ENCODE measurements at regions not wholly inside any gene's neighbourhood (a gene's known extent, or its start where the extent isn't known, plus 50 kb on each side); places are given as distances from the start of the nearest gene placed in this dataset.

- no peak for TF ChIP-seq CTCF (IDR thresholded peaks at IDR 0.05)
- TF ChIP-seq ZFX (IDR thresholded peaks at IDR 0.05; ENCODE audit: borderline replicate concordance) = no peak
Observed at GRCh38 chr15:66642514-66642913, 59.5 kb upstream of the SMAD6 start.

All from 22Rv1 (cell line).